Pancreas (tissue), 10 donors: ENCODE measurements at regions not wholly inside any gene's neighbourhood (a gene's known extent, or its start where the extent isn't known, plus 50 kb on each side); places are given as distances from the start of the nearest gene placed in this dataset.

Experiments used
- ATAC-seq, 4 donors: fragments of 200-7000 bp; cut with Tn5 transposase; one replicate each; pipeline versions ENCODE4 v1.8.0 to v1.9.1; 2020; ENCODE audit warnings: mild to moderate bottlenecking in 4 of 4, moderate library complexity in 4 of 4
- DNase-seq, 6 donors: peaks; one replicate each; pipeline ENCODE4 v3.0.0-alpha.2; 2020
- FAIRE-seq: peaks from 2 replicates; lab custom pipeline; 2012; peaks lifted over from hg19 to GRCh38; lab: Jason Lieb, UNC
- H3K27ac ChIP-seq, 4 donors: fragments of 200-600 bp; sonication (generic); 1 replicate in 3 of 4; 2 replicates in 1 of 4; pipeline versions ENCODE4 v1.5.0 to v1.8.0; 2020
- H3K27me3 ChIP-seq, 4 donors: fragments of 200-600 bp; one replicate each; pipeline ENCODE4 v1.8.0; 2021
- H3K36me3 ChIP-seq, 3 donors: fragments of 200-600 bp; sonication (generic) in 1 of 3; one replicate each; pipeline versions ENCODE4 v1.5.0 to v1.8.0; 2020 to 2021
- H3K4me1 ChIP-seq, 3 donors: fragments of 200-600 bp; one replicate each; pipeline ENCODE4 v1.8.0; 2021
- H3K4me3 ChIP-seq, 4 donors: fragments of 200-600 bp; sonication (generic) in 2 of 4; one replicate each; pipeline versions ENCODE4 v1.5.0 to v1.8.0; 2020 to 2021
- H3K9me3 ChIP-seq, 4 donors: fragments of 200-600 bp; one replicate each; pipeline ENCODE4 v1.8.0; 2021
- WGBS, 2 donors: extraction: QIAGEN DNeasy Blood & Tissue Kit; methylation state at CpG; one replicate each; pipeline ENCODE4 v1.1.7; 2013; 5-methylcytosine and 5-hydroxymethylcytosine counted together
- intact Hi-C, 3 donors: fragments of 100-400 bp; cut with DNase I; formaldehyde crosslinking; loops; one replicate each; pipeline versions ENCODE4 v1.11.1 to v1.14.2; 2022
- TF ChIP-seq, protein P1 (sequence below), 4 donors: fragments of 200-600 bp; sonication (generic) in 3 of 4; IDR thresholded peaks; one replicate each; pipeline versions ENCODE4 v1.5.0 to v1.8.0; 2021; ENCODE audit warnings: antibody characterized with exemption in 4 of 4
- donor health status: healthy with polysubstance abuse.
- donor health status: DM: no; HTN: no; CAD: no; lungs with moderate emphysema.
- donor health status: DM: no; HTN: no; CAD: no.
- donor health status: control.
- donor health status: control.
- donor health status: Bipolar disorder and iron deficiency.
- donor health status: DM: yes; HTN: yes; CAD: no.
- donor health status: DM: no; HTN: no; CAD: no.
- donor health status: DM: no; HTN: no; CAD: no.
- donor health status: DM: yes; HTN: yes; CAD: no.

DNA sequence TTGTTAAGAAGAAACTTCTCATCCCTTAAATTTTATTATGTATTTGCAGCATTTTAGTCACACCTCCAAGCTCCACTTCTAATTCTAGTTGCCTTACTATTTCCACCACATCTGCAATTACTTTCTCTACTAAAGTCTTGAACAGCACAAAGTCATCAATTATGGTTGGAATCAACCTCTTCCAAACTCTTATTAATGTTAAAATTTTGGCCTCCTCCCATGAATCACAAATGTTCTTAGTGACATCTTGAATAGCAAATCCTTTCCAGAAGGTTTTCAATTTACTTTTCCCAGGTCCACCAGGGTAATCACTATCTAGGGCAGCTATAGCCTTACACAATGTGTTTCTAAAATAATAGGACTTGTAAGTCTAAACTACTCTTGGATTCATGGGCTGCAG is 126.3 kb upstream of the POM121L12 start:
- ATAC-seq (no peak), DNase-seq (no peak)

GRCh38 chr7:52897713-52898112 is 137.7 kb upstream of the POM121L12 start:
- 67 to 71% methylated on average over 5 of the region's 5 CpGs for WGBS, 2 donors
- H3K4me1 ChIP-seq: no peaks in the 10 kb centered on the region
- no peak for DNase-seq

More for the DNA sequence above, 126.3 kb upstream of the POM121L12 start:
- Histone ChIP-seq H3K4me3 (no peak overlapping the region), H3K27me3 (no peaks in the 10 kb centered on the region), H3K36me3 (no peaks in the 10 kb centered on the region), H3K4me1 (no peaks in the 10 kb centered on the region), H3K27ac (no peak overlapping the region), H3K9me3 (no peaks in the 10 kb centered on the region)
- FAIRE-seq: no peak
- TF ChIP-seq, protein P1, sequence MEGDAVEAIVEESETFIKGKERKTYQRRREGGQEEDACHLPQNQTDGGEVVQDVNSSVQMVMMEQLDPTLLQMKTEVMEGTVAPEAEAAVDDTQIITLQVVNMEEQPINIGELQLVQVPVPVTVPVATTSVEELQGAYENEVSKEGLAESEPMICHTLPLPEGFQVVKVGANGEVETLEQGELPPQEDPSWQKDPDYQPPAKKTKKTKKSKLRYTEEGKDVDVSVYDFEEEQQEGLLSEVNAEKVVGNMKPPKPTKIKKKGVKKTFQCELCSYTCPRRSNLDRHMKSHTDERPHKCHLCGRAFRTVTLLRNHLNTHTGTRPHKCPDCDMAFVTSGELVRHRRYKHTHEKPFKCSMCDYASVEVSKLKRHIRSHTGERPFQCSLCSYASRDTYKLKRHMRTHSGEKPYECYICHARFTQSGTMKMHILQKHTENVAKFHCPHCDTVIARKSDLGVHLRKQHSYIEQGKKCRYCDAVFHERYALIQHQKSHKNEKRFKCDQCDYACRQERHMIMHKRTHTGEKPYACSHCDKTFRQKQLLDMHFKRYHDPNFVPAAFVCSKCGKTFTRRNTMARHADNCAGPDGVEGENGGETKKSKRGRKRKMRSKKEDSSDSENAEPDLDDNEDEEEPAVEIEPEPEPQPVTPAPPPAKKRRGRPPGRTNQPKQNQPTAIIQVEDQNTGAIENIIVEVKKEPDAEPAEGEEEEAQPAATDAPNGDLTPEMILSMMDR (IDR thresholded peaks at IDR 0.05): no peak
- intact Hi-C loops: no loop called here

DNA sequence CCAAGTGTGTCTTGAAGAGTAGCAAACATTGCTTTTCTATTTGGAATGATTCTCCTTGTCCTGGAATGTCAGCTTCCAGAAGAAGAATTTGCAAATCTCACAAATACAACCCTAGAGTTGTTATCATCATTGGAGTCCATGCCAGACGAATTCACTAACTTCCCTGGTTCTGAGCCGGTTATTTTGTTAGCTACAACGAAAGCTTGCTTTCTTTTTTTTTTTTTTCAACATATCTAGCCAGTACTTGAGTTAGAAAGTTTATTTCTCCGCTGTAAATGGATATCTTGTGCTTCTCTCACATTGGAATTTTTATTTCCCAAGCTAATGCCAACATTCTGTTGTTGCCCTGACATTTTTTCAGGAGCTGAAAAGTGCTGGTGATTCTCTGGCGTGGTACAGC is 138.1 kb upstream of the POM121L12 start:
- no peak overlapping the region for H3K27ac ChIP-seq
- FAIRE-seq (no peak), ATAC-seq (no peak), DNase-seq (no peak)
- intact Hi-C loops: no loop called here
- no peaks in the 10 kb centered on the region for H3K4me1 ChIP-seq
- H3K36me3 ChIP-seq: no peaks in the 10 kb centered on the region
- TF ChIP-seq, protein P1 (IDR thresholded peaks at IDR 0.05): no peak
- 36 to 37% methylated on average over 5 of the region's 5 CpGs for WGBS, 2 donors
- H3K9me3 ChIP-seq: no peaks in the 10 kb centered on the region
- no peak overlapping the region for H3K4me3 ChIP-seq
- H3K27me3 ChIP-seq: no peaks in the 10 kb centered on the region

More at GRCh38 chr7:52897713-52898112, 137.7 kb upstream of the POM121L12 start:
- no peaks in the 10 kb centered on the region for H3K9me3 ChIP-seq
- no peak overlapping the region for H3K4me3 ChIP-seq
- intact Hi-C loops: no loop called here
- no peak for FAIRE-seq
- H3K27me3 ChIP-seq: no peaks in the 10 kb centered on the region
- TF ChIP-seq, protein P1 (IDR thresholded peaks at IDR 0.05): no peak
- no peak for ATAC-seq
- no peak overlapping the region for H3K27ac ChIP-seq
- no peaks in the 10 kb centered on the region for H3K36me3 ChIP-seq

- no peaks in the 10 kb centered on the region for H3K4me1 ChIP-seq
- 28 to 36% methylated on average over 2 of the region's 2 CpGs for WGBS, 2 donors
- no peak overlapping the region for H3K27ac ChIP-seq
- DNase-seq (no peak), FAIRE-seq (no peak), ATAC-seq (no peak)
- TF ChIP-seq, protein P1 (IDR thresholded peaks at IDR 0.05): no peak
- intact Hi-C loops: no loop called here
- no peaks in the 10 kb centered on the region for H3K36me3 ChIP-seq
- H3K27me3 ChIP-seq: no peaks in the 10 kb centered on the region
- no peak overlapping the region for H3K4me3 ChIP-seq
- no peaks in the 10 kb centered on the region for H3K9me3 ChIP-seq
These were observed 158.2 kb upstream of the POM121L12 start for GRCh38 chr7:52877240-52877639.

GRCh38 chr7:52876402-52876801 is 159.0 kb upstream of the POM121L12 start:
- Histone ChIP-seq H3K9me3 (no peaks in the 10 kb centered on the region), H3K27me3 (no peaks in the 10 kb centered on the region), H3K36me3 (no peaks in the 10 kb centered on the region), H3K4me1 (no peaks in the 10 kb centered on the region), H3K4me3 (no peak overlapping the region), H3K27ac (no peak overlapping the region)
- no peak for FAIRE-seq
- TF ChIP-seq, protein P1 (IDR thresholded peaks at IDR 0.05): no peak
- intact Hi-C loops: no loop called here
- no peak for DNase-seq
- ATAC-seq: no peak
- WGBS, 2 donors: 48 to 58% methylated on average over 3 of the region's 3 CpGs
